Panc1 (cell line): ENCODE measurements at regions not wholly inside any gene's neighbourhood (a gene's known extent, or its start where the extent isn't known, plus 50 kb on each side); places are given as distances from the start of the nearest gene placed in this dataset.
A peak's percentile ranks its signal among the peaks of the same experiment; 100 is the strongest.

Experiments
- ATAC-seq: fragments of 200-7000 bp; cut with Tn5 transposase; 2 replicates; pipeline ENCODE4 v1.9.1; 2020; ENCODE audit warnings: mild to moderate bottlenecking, moderate library complexity
- BruUV-seq: library from RNA; stranded (reverse); fragments of 400-500 nt; replicated peaks from 2 replicates; lab custom pipeline; 2021; lab: Mats Ljungman, UMichigan
- CTCF ChIA-PET: fragments of 300-600 bp; sonication (Branson Sonifier 250); formaldehyde crosslinking; loops from one replicate; lab custom pipeline; 2022; ENCODE audit warnings: antibody characterized with exemption; lab: Charles Lee
- POLR2A ChIA-PET: fragments of 300-600 bp; sonication (Branson Sonifier 250); formaldehyde crosslinking; loops from one replicate; lab custom pipeline; 2022; ENCODE audit warnings: antibody characterized with exemption; lab: Charles Lee
- DNase-seq: peaks from one replicate; pipeline ENCODE4 v3.0.0-alpha.2; 2010; ENCODE audit warnings: low read depth, low spot score
- H3K27ac ChIP-seq: 2 replicates; pipeline ENCODE4 v1.5.1; 2011; ENCODE audit warnings: mild to moderate bottlenecking, low read length, inconsistent platforms
- H3K27me3 ChIP-seq: fragments of 200-500 bp; sonication (Bioruptor generic); 2 replicates; pipeline ENCODE4 v1.6.0; 2014; ENCODE audit warnings: low read length, inconsistent platforms; ENCODE audit not compliant: control insufficient read depth, insufficient read depth
- H3K36me3 ChIP-seq: fragments of 200-500 bp; sonication (Bioruptor generic); 2 replicates; pipeline ENCODE4 v1.5.1; 2014; ENCODE audit warnings: inconsistent platforms, mild to moderate bottlenecking, low read length, moderate library complexity; ENCODE audit not compliant: control insufficient read depth, insufficient read depth
- H3K4me1 ChIP-seq: 2 replicates; pipeline ENCODE4 v1.5.1; 2011; ENCODE audit warnings: inconsistent platforms, mild to moderate bottlenecking, low read length, moderate library complexity; ENCODE audit not compliant: control insufficient read depth, insufficient read depth
- H3K4me3 ChIP-seq, 2 experiments: 2 replicates each; pipeline ENCODE4 v1.5.1; 2011 to 2012; ENCODE audit warnings: low read depth in 2 of 2, low read length in 2 of 2, mild to moderate bottlenecking in 2 of 2, inconsistent platforms in 1 of 2, moderate library complexity in 1 of 2
- H3K9me3 ChIP-seq: fragments of 200-500 bp; sonication (Bioruptor generic); 2 replicates; pipeline ENCODE4 v1.5.1; 2014; ENCODE audit warnings: low read depth, mild to moderate bottlenecking, inconsistent platforms, low read length, moderate library complexity; ENCODE audit not compliant: control insufficient read depth, insufficient read depth
- POLR2AphosphoS5 ChIP-seq: IDR thresholded peaks from 2 replicates; pipeline ENCODE4 v1.6.1; 2012; ENCODE audit warnings: mild to moderate bottlenecking, low read depth, low read length, moderate library complexity
- SIN3A ChIP-seq: IDR thresholded peaks from 2 replicates; pipeline ENCODE4 v1.6.1; 2012; ENCODE audit warnings: low read depth, mild to moderate bottlenecking, low read length, moderate library complexity, borderline replicate concordance; ENCODE audit not compliant: insufficient read depth
- TCF7L2 ChIP-seq: IDR thresholded peaks from 2 replicates; pipeline ENCODE4 v1.6.1; 2011; ENCODE audit warnings: mild to moderate bottlenecking, low read depth, low read length, inconsistent platforms
- in situ Hi-C: cut with HindIII; loops from 2 replicates; pipeline ENCODE4 v1.10.0; 2016; ENCODE audit warnings: low sequenced_read_pairs, low pct_unique_long_range_greater_than_20kb
- intact Hi-C: fragments of 100-400 bp; cut with micrococcal nuclease; formaldehyde crosslinking; loops from one replicate; pipeline ENCODE4 v1.10.0; 2022; ENCODE audit not compliant: unreplicated experiment
- TF ChIP-seq, protein P1 (sequence below): fragments of 450-650 bp; IDR thresholded peaks from 2 replicates; pipeline ENCODE4 v1.5.1; 2017; ENCODE audit warnings: mild to moderate bottlenecking
- TF ChIP-seq, protein P2 (sequence below), 2 experiments: IDR thresholded peaks; 2 replicates each; pipeline ENCODE4 v1.6.1; 2011 to 2012; ENCODE audit warnings: low read depth in 2 of 2, control low read depth in 1 of 2, low read length in 1 of 2, mild to moderate bottlenecking in 1 of 2, moderate library complexity in 1 of 2; ENCODE audit not compliant: insufficient read depth in 1 of 2

DNA sequence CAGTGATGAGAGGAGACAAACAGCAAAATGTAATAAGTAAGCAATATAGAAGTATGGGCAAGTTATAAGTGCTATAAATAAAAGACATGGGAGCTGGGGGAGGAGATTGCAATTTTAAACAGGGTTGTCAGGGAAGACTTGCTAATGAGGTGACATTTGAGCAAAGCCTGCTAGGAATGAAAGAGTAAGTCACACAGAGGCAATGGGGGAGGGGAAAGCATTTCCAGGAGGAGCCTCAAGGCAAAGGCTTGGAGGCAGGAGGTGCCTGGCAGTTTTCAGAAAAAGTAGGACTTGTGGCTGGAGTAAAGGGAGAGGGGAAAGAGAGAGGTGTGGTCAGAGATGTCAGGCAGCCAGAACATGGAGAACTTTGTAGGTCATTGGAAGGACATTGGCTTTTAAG is 124.4 kb upstream of the NMUR2 start:
- BruUV-seq = no TSS peak
- Histone ChIP-seq H3K4me3 (no peak overlapping the region), H3K9me3 (no peaks in the 10 kb centered on the region), H3K27ac (no peak overlapping the region), H3K27me3 (no peaks in the 10 kb centered on the region), H3K36me3 (no peaks in the 10 kb centered on the region), H3K4me1 (no peaks in the 10 kb centered on the region)
- ChIA-PET POLR2A (no interaction called here), CTCF (no interaction called here)
- intact Hi-C loops (no loop called here), in situ Hi-C loops (no loop called here)
- TF ChIP-seq, protein P1, sequence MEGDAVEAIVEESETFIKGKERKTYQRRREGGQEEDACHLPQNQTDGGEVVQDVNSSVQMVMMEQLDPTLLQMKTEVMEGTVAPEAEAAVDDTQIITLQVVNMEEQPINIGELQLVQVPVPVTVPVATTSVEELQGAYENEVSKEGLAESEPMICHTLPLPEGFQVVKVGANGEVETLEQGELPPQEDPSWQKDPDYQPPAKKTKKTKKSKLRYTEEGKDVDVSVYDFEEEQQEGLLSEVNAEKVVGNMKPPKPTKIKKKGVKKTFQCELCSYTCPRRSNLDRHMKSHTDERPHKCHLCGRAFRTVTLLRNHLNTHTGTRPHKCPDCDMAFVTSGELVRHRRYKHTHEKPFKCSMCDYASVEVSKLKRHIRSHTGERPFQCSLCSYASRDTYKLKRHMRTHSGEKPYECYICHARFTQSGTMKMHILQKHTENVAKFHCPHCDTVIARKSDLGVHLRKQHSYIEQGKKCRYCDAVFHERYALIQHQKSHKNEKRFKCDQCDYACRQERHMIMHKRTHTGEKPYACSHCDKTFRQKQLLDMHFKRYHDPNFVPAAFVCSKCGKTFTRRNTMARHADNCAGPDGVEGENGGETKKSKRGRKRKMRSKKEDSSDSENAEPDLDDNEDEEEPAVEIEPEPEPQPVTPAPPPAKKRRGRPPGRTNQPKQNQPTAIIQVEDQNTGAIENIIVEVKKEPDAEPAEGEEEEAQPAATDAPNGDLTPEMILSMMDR = no peak
- TF ChIP-seq TCF7L2 = no peak
- TF ChIP-seq SIN3A = no peak
- no peak for TF ChIP-seq POLR2AphosphoS5
- TF ChIP-seq, protein P2, sequence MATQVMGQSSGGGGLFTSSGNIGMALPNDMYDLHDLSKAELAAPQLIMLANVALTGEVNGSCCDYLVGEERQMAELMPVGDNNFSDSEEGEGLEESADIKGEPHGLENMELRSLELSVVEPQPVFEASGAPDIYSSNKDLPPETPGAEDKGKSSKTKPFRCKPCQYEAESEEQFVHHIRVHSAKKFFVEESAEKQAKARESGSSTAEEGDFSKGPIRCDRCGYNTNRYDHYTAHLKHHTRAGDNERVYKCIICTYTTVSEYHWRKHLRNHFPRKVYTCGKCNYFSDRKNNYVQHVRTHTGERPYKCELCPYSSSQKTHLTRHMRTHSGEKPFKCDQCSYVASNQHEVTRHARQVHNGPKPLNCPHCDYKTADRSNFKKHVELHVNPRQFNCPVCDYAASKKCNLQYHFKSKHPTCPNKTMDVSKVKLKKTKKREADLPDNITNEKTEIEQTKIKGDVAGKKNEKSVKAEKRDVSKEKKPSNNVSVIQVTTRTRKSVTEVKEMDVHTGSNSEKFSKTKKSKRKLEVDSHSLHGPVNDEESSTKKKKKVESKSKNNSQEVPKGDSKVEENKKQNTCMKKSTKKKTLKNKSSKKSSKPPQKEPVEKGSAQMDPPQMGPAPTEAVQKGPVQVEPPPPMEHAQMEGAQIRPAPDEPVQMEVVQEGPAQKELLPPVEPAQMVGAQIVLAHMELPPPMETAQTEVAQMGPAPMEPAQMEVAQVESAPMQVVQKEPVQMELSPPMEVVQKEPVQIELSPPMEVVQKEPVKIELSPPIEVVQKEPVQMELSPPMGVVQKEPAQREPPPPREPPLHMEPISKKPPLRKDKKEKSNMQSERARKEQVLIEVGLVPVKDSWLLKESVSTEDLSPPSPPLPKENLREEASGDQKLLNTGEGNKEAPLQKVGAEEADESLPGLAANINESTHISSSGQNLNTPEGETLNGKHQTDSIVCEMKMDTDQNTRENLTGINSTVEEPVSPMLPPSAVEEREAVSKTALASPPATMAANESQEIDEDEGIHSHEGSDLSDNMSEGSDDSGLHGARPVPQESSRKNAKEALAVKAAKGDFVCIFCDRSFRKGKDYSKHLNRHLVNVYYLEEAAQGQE (IDR thresholded peaks at IDR 0.05; ENCODE audit: insufficient read depth in 1 of 2, low read depth in 2 of 2, low read length in 1 of 2) = no peak
- ATAC-seq = no peak
- DNase-seq = no peak

DNA sequence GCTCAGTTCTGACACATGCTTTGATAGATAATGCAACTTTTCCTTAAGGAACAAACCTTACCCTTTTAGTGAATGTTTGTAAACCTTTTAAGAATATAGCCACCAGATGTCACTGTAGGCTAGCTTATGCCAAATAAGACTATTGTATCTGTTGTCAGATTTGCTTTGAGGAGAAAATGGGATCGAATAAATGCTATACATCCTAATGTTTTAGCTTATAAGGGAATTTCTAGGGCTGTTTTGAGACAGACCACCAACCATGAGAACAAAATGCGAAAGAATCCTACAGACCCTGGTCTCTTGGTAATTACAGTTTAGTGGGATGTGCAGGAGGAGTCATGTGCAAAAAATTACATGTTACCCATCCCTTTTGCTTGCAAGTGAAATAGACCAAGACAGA is 127.6 kb upstream of the NMUR2 start:
- TF ChIP-seq, protein P1 = peak; percentile 55
- TF ChIP-seq, protein P2 (IDR thresholded peaks at IDR 0.05; ENCODE audit: insufficient read depth in 1 of 2, low read depth in 2 of 2, low read length in 1 of 2) = no peak
- Histone ChIP-seq H3K4me1 (no peaks in the 10 kb centered on the region), H3K4me3 (no peak overlapping the region), H3K36me3 (no peaks in the 10 kb centered on the region), H3K27me3 (peaks cover 2% of the 10 kb centered on the region; the same call in 1 of the 2 replicates), H3K9me3 (no peaks in the 10 kb centered on the region), H3K27ac (no peak overlapping the region)
- BruUV-seq = no TSS peak
- POLR2A ChIA-PET = no interaction called here
- in situ Hi-C loops (no loop called here), intact Hi-C loops (loop anchor here (1.0 to 10.0 kb wide), 2 partner anchors 612 to 1433 kb away; no protein-coding TSS in a partner anchor)
- ATAC-seq = peak; percentile 86
- CTCF ChIA-PET = interaction anchor here (2.1 kb wide), 1 partner anchor 1433 kb away, joined by 11 read pairs; no protein-coding TSS in a partner anchor
- peak; percentile 27 for DNase-seq
